OCI-LY1 (cell line): ENCODE measurements at regions not wholly inside any gene's neighbourhood (a gene's known extent, or its start where the extent isn't known, plus 50 kb on each side); places are given as distances from the start of the nearest gene placed in this dataset.

Source experiments
- H2AFZ ChIP-seq: fragments of 200-600 bp; sonication (generic), shearing (Covaris generic); 2 replicates; pipeline ENCODE4 v1.6.0; 2014; ENCODE audit warnings: antibody characterized with exemption, mild to moderate bottlenecking, low read length
- H3F3A ChIP-seq: fragments of 200-600 bp; sonication (generic), shearing (Covaris generic); 2 replicates; pipeline ENCODE4 v1.6.0; 2014; ENCODE audit warnings: mild to moderate bottlenecking, antibody characterized with exemption, low read length, moderate library complexity; ENCODE audit not compliant: insufficient read depth
- H3K27ac ChIP-seq: fragments of 200-600 bp; sonication (generic); 2 replicates; pipeline ENCODE4 v1.5.1; 2014; ENCODE audit warnings: low read length, mixed run types, mild to moderate bottlenecking, low read depth; ENCODE audit not compliant: poor library complexity, severe bottlenecking
- H3K27me3 ChIP-seq: fragments of 200-600 bp; sonication (generic); 2 replicates; pipeline ENCODE4 v1.6.0; 2014; ENCODE audit warnings: antibody characterized with exemption, mild to moderate bottlenecking, low read length, moderate library complexity; ENCODE audit not compliant: insufficient read depth
- H3K36me3 ChIP-seq: fragments of 200-600 bp; sonication (generic); 2 replicates; pipeline ENCODE4 v1.6.1; 2014; ENCODE audit warnings: mild to moderate bottlenecking, antibody characterized with exemption, low read length, moderate library complexity, mixed read lengths; ENCODE audit not compliant: insufficient read depth
- H3K4me1 ChIP-seq: fragments of 200-600 bp; sonication (generic); 2 replicates; pipeline ENCODE4 v1.5.1; 2014; ENCODE audit warnings: mild to moderate bottlenecking, low read length, moderate library complexity; ENCODE audit not compliant: insufficient read depth, severe bottlenecking
- H3K4me2 ChIP-seq: fragments of 200-600 bp; sonication (generic), shearing (Covaris generic); 2 replicates; pipeline ENCODE4 v1.6.1; 2014; ENCODE audit warnings: low read length
- H3K4me3 ChIP-seq: fragments of 200-600 bp; sonication (generic); 2 replicates; pipeline ENCODE4 v1.5.1; 2014; ENCODE audit warnings: low read length, low read depth, mild to moderate bottlenecking, mixed read lengths; ENCODE audit not compliant: poor library complexity, severe bottlenecking
- H3K79me2 ChIP-seq: fragments of 200-600 bp; shearing (Covaris generic); 2 replicates; pipeline ENCODE4 v1.6.1; 2016; ENCODE audit warnings: mixed run types, low read length, mixed read lengths; ENCODE audit not compliant: insufficient read depth
- H3K9ac ChIP-seq: fragments of 200-600 bp; sonication (generic), shearing (Covaris generic); 2 replicates; pipeline ENCODE4 v1.6.1; 2014; ENCODE audit warnings: mild to moderate bottlenecking, low read length, mixed read lengths
- H3K9me2 ChIP-seq: fragments of 200-600 bp; sonication (generic), shearing (Covaris generic); 2 replicates; pipeline ENCODE4 v1.6.1; 2014; ENCODE audit warnings: low read depth, mild to moderate bottlenecking, low read length, mixed read lengths
- H3K9me3 ChIP-seq: fragments of 200-600 bp; shearing (Covaris generic); 2 replicates; pipeline ENCODE4 v1.6.1; 2014; ENCODE audit warnings: low read length, mixed read lengths
- H4K20me1 ChIP-seq: fragments of 200-600 bp; sonication (generic), shearing (Covaris generic); 2 replicates; pipeline ENCODE4 v1.6.0; 2016; ENCODE audit warnings: mild to moderate bottlenecking, low read length; ENCODE audit not compliant: insufficient read depth
- CTCF ChIP-seq: fragments of 200-600 bp; sonication (generic), shearing (Covaris generic); IDR thresholded peaks from 2 replicates; pipeline ENCODE4 v1.5.1; 2017; ENCODE audit warnings: mild to moderate bottlenecking, antibody characterized with exemption, low read length, moderate library complexity, mixed read lengths
- EZH2 ChIP-seq: fragments of 200-600 bp; sonication (generic), shearing (Covaris generic); IDR thresholded peaks from 2 replicates; pipeline ENCODE4 v1.8.0; 2017; ENCODE audit warnings: borderline replicate concordance, mixed run types, mild to moderate bottlenecking, antibody characterized with exemption, low read length, moderate library complexity, mixed read lengths

GRCh38 chr2:104416339-104417000, 437.4 kb upstream of the POU3F3 start:
- no peak overlapping the region for H3K4me2 ChIP-seq
- no peaks in the 10 kb centered on the region for H3K4me1 ChIP-seq
- no peaks in the 10 kb centered on the region for H3K36me3 ChIP-seq
- H3K27ac ChIP-seq: no peak overlapping the region
- no peak overlapping the region for H2AFZ ChIP-seq
- H3F3A ChIP-seq: no peaks in the 10 kb centered on the region
- TF ChIP-seq CTCF (no peak), EZH2 (no peak)
- H3K27me3 ChIP-seq: no peaks in the 10 kb centered on the region
- H3K9me3 ChIP-seq: no peaks in the 10 kb centered on the region
- no peak overlapping the region for H3K4me3 ChIP-seq
- H3K9me2 ChIP-seq: no peaks in the 10 kb centered on the region
- no peaks in the 10 kb centered on the region for H3K79me2 ChIP-seq
- H3K9ac ChIP-seq: no peak overlapping the region
- no peaks in the 10 kb centered on the region for H4K20me1 ChIP-seq

- no peak overlapping the region for H3K4me3 ChIP-seq
- no peaks in the 10 kb centered on the region for H3K36me3 ChIP-seq
- no peaks in the 10 kb centered on the region for H3K4me1 ChIP-seq
Measured at GRCh38 chr2:104420420-104420819, 433.5 kb upstream of the POU3F3 start.

GRCh38 chr2:104420953-104421352, 433.0 kb upstream of the POU3F3 start:
- TF ChIP-seq EZH2: no peak
- no peak for TF ChIP-seq CTCF

More at GRCh38 chr2:104420420-104420819, 433.5 kb upstream of the POU3F3 start:
- Histone ChIP-seq H3K9me2 (no peaks in the 10 kb centered on the region), H2AFZ (no peak overlapping the region), H3K9ac (no peak overlapping the region), H3K79me2 (no peaks in the 10 kb centered on the region), H3K9me3 (no peaks in the 10 kb centered on the region), H3K4me2 (no peak overlapping the region), H4K20me1 (no peaks in the 10 kb centered on the region), H3K27me3 (no peaks in the 10 kb centered on the region), H3F3A (no peaks in the 10 kb centered on the region), H3K27ac (no peak overlapping the region)
- no peak for TF ChIP-seq EZH2
- TF ChIP-seq CTCF: no peak

More at GRCh38 chr2:104420953-104421352, 433.0 kb upstream of the POU3F3 start:
- H3K9me3 ChIP-seq: no peaks in the 10 kb centered on the region
- no peak overlapping the region for H3K4me3 ChIP-seq
- no peak overlapping the region for H2AFZ ChIP-seq
- no peaks in the 10 kb centered on the region for H4K20me1 ChIP-seq
- H3K9me2 ChIP-seq: no peaks in the 10 kb centered on the region
- no peaks in the 10 kb centered on the region for H3K4me1 ChIP-seq
- no peak overlapping the region for H3K27ac ChIP-seq
- no peaks in the 10 kb centered on the region for H3K27me3 ChIP-seq
- no peaks in the 10 kb centered on the region for H3K36me3 ChIP-seq
- H3F3A ChIP-seq: no peaks in the 10 kb centered on the region
- no peaks in the 10 kb centered on the region for H3K79me2 ChIP-seq
- no peak overlapping the region for H3K4me2 ChIP-seq
- H3K9ac ChIP-seq: no peak overlapping the region
